ENCODE measurements at regions not wholly inside any gene's neighbourhood (a gene's known extent, or its start where the extent isn't known, plus 50 kb on each side); places are given as distances from the start of the nearest gene placed in this dataset.

GRCh38 chr21:28640326-28640725, 352.4 kb downstream of the LTN1 start:
- no peak overlapping the region for H2AFZ ChIP-seq
- no peak overlapping the region for H3K4me2 ChIP-seq
- DNase-seq (ENCODE audit: low spot score): no peak
- no peak for ATAC-seq
- no peaks in the 10 kb centered on the region; the same call in 1 of the 2 replicates for H3K36me3 ChIP-seq (ENCODE audit: insufficient read depth)
- Mint-ChIP-seq H3K4me1 (peaks cover 11% of the 10 kb centered on the region; the same call in 2 of the 3 replicates), H3K4me3 (no peak overlapping the region), H3K27ac (no peak overlapping the region), H3K27me3 (ENCODE audit: insufficient read depth, low read depth, poor library complexity) (peaks cover 2% of the 10 kb centered on the region), H3K9me3 (no peaks in the 10 kb centered on the region; the same call in 1 of the 3 replicates), H3K36me3 (ENCODE audit: low read depth) (no peaks in the 10 kb centered on the region)
- no peaks in the 10 kb centered on the region for H3F3A ChIP-seq (replicated peaks; ENCODE audit: low read depth)
- no peaks in the 10 kb centered on the region for H4K20me1 ChIP-seq (replicated peaks; ENCODE audit: insufficient read depth)
- H3K27me3 ChIP-seq (ENCODE audit: insufficient read depth): no peaks in the 10 kb centered on the region
- no peaks in the 10 kb centered on the region for H3K4me1 ChIP-seq (ENCODE audit: insufficient read depth)
- peaks cover 16% of the 10 kb centered on the region for H3K9me2 ChIP-seq (ENCODE audit: insufficient read depth)
- no peaks in the 10 kb centered on the region for H3K79me2 ChIP-seq (replicated peaks; ENCODE audit: insufficient read depth)
- H3K4me3 ChIP-seq: no peak overlapping the region
- TF ChIP-seq ETS1 (IDR thresholded peaks at IDR 0.05) (no peak), CTCF (conservative IDR thresholded peaks at IDR 0.05; ENCODE audit: low read depth in 2 of 2) (no peak), ZNF331 (CRISPR knock-in tag; IDR thresholded peaks at IDR 0.05; ENCODE audit: low read depth) (no peak), ZNF462 (CRISPR knock-in tag; IDR thresholded peaks at IDR 0.05) (no peak), CREB1 (CRISPR knock-in tag; IDR thresholded peaks at IDR 0.05; ENCODE audit: low read depth) (no peak), EZH2phosphoT487 (IDR thresholded peaks at IDR 0.05; ENCODE audit: unreplicated experiment) (no peak), STAT1 (IDR thresholded peaks at IDR 0.05; ENCODE audit: unreplicated experiment) (no peak), NANOG (IDR thresholded peaks at IDR 0.05; ENCODE audit: borderline replicate concordance) (no peak), JUNB (IDR thresholded peaks at IDR 0.05; ENCODE audit: unreplicated experiment) (no peak), REST (IDR thresholded peaks at IDR 0.05; ENCODE audit: unreplicated experiment) (no peak), ZNF114 (CRISPR knock-in tag; IDR thresholded peaks at IDR 0.05) (no peak), POLR2AphosphoS5 (IDR thresholded peaks at IDR 0.05; ENCODE audit: low read depth) (no peak), EZH2 (IDR thresholded peaks at IDR 0.05; ENCODE audit: low read depth, unreplicated experiment) (no peak)
- no peak overlapping the region for H3K27ac ChIP-seq (ENCODE audit: low read depth)

Measured in GM23338 (cell line).